ENCODE measurements at regions not wholly inside any gene's neighbourhood (a gene's known extent, or its start where the extent isn't known, plus 50 kb on each side); places are given as distances from the start of the nearest gene placed in this dataset.
"Not testable (repeated sequence)": the region's sequence is repeated elsewhere in the genome, so short reads cannot be mapped to it uniquely, and the experiment has no call there.

DNA sequence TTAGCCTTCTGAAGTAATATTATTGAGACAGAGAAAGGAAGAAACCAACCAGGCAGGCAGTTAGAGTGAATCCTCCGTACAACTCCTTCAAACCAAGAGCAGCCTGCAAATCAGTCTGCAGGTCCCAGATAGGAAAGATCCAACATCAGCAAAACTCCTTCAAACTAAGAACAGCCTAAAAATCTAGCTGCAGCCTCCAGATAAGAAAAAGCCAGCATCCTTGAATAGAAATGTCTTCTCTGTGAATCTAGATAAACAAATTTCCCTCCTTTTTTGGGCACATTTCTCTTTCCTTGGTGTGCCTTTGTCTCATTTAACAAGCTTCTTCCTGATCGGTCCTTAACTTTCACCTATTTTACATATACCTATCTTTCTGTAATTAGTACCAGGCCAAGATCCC lies 1004.6 kb upstream of the TMEFF2 start:
- no peak for DNase-seq (ENCODE audit: low spot score)

DNA sequence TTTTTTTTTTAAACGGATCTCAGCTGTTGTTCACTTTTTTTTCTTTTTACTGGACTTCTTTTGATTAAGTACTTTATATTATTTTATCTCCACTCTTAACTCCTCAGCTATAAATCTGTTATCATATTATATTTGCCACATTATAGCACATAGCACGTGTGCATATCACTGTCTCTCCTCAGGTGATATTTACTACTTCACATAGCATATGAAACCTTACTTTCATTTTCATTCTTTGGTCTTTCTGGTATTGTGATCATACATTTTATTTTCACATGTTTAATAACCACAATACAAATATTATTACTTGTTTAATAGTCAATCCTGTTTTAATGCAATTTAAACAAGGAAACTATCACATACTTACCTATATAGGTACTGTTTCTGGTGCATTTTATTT lies 993.1 kb upstream of the TMEFF2 start:
- DNase-seq (ENCODE audit: low spot score): no peak

DNA sequence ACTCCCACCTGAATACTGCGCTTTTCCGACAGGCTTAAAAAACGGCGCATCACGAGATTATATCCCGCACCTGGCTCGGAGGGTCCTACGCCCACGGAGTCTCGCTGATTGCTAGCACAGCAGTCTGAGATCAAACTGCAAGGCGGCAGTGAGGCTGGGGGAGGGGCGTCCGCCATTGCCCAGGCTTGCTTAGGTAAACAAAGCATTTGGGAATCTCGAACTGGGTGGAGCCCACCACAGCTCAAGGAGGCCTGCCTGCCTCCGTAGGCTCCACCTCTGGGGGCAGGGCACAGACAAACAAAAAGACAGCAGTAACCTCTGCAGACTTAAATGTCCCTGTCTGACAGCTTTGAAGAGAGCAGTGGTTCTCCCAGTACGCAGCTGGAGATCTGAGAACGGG lies 976.2 kb upstream of the TMEFF2 start:
- not testable (repeated sequence) for DNase-seq (ENCODE audit: low spot score)

DNA sequence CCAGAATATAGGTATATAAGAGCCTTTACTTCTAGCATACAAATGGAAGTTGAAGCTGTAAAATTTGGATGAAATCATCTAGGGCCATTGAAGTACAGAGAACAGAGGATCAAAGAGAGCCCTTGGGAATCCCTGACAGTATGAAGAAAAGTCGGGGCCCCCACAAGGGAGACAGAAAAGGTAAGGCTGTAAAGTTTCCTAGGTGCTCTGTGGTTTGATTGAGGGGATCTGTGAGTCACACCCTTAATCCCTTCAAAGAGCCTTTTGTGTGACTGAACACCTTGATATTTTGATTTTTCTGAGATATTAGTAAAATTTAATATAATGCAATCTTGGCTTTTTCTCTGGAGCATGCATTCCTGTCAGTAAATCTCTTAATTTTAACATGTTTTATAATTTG lies 961.7 kb upstream of the TMEFF2 start:
- no peak for DNase-seq (ENCODE audit: low spot score)

DNA sequence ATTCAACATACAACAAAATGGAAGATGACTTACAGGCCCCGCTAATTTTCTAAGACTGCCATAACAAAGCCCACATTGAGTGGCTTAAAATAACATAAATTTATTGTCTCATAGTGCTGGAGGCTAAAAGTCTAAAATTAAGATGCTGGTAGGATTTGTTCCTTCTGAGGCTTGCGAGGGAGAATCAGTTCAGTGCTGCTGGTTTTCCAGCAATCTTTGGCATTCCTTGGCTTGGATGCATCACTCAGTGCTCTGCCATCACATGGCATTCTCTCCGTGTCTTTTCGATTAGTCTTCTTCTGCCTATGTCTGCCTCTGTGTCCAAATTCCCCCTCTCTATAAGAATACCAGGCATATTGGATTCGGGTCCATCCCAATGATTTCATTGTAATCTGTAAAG lies 959.3 kb upstream of the TMEFF2 start:
- DNase-seq (ENCODE audit: low spot score): no peak

DNA sequence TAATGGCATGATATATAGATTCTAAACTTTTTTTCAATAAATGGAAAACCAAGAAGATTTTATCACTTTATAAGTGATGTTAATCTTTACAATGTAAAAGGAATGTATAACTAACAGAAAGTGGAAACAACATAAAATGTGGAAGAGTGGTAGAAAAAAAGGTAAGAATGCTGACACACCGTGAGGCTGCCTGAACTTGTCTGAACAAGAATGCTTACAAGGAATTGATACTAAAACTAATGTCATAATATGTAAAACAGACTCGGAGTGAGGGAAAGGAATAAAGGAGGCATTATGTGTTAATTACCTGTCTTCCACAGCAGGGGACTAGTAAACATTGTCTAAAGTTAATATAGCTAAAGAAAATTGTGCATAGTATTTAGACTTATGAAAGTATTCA lies 958.8 kb upstream of the TMEFF2 start:
- no peak for DNase-seq (ENCODE audit: low spot score)

DNA sequence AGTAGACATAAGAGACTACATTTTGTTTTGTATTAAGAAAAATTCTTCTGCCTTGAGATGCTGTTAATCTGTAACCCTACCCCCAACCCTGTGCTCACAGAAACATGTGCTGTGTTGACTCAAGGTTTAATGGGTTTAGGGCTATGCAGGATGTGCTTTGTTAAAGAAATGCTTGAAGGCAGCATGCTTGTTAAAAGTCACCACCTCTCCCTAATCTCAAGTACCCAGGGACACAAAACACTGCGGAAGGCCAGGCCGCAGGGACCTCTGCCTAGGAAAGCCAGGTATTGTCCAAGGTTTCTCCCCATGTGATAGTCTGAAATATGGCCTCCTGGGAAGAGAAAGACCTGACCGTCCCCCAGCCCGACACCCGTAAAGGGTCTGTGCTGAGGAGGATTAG lies 947.7 kb upstream of the TMEFF2 start:
- not testable (repeated sequence) for DNase-seq (ENCODE audit: low spot score)

DNA sequence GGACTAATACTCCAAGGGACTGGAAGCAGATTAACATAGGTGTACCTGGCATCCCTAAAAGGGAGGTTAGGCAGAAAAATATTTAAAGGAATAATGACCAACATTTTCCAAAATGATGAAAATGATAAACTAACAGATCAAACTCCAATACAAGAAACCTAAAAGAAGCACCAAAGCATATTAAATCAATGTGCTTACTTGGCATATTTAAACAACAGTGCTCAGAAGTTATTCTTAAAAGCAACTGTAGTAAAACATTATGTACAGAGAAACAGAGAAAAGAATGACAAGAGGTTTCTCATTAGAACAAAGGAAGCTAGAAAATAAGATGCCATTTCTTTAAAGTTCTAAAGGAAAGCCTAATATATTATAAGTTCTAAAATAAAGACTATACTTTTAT lies 947.3 kb upstream of the TMEFF2 start:
- no peak for DNase-seq (ENCODE audit: low spot score)

DNA sequence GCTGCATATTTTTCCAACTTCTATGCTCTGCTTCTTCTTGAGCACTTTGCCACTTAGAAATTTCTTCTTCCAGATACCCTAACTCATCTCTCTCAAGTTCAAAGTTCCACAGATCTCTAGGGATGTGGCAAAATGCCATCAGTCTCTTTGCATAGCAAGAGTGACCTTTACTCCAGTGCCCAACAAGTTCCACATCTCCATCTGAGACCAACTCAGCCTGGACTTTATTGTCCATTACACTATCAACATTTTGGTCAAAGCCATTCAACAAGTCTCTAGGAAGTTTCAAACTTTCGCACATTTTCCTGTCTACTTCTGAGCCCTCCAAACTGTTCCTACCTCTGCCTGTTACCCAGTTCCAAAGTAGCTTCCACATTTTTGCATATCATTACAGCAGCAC lies 946.2 kb upstream of the TMEFF2 start:
- DNase-seq (ENCODE audit: low spot score): not testable (repeated sequence)

DNA sequence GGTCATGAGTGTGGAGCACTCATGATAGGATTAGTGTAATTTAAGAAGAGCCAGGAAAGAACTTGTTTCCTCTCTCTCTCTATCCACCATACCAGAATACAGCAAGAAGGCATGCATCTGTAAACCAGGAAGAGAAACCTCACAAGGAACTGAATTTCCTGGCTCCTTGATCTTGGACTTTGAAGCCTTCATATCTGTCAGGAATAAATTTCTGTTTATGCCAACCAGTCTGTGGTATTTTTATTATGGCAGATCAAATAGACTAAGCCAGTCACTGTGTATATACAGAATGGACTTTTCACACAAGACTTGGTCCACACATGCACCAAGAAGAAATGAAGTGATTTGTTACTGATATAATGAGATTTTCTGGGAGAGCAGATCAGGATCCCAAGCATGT lies 930.1 kb upstream of the TMEFF2 start:
- no peak for DNase-seq (ENCODE audit: low spot score)

DNA sequence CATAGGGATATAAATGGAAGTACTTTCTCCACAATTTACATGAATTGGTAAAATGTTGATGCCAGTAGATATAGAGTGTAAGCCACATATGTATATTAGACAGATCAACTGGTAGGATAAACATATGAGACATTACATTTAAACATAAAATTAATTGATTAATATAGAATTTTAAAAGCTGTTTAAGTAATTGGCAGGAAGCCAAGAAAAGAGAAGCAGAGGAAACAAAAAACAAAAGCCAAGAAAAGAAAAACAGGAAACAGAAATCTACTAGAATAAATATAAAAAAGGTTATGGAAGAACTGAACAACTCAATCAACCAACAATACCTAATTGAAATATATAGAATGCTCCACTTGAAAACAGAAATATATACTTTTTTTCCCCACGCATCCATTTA lies 920.1 kb upstream of the TMEFF2 start:
- DNase-seq (ENCODE audit: low spot score): no peak

DNA sequence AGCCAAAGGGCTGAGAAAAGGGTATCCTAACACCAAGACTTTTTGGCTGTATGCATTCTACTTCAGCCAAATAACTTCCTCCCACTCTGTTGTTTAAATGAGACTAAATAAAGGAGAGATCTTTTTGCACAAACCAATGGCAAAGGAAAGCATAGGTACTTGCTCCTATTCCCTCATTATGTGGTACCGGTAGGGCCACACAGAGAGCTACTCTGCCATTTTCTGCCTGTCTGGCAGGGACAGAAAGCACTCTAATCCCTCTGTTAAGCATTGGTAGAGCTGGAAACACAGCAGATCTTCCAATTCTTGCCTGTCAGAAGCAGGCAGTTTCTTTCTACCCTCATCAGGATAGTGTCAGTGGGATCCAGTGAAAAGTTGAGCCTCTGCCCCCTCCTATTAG lies 918.3 kb upstream of the TMEFF2 start:
- no peak for DNase-seq (ENCODE audit: low spot score)

DNA sequence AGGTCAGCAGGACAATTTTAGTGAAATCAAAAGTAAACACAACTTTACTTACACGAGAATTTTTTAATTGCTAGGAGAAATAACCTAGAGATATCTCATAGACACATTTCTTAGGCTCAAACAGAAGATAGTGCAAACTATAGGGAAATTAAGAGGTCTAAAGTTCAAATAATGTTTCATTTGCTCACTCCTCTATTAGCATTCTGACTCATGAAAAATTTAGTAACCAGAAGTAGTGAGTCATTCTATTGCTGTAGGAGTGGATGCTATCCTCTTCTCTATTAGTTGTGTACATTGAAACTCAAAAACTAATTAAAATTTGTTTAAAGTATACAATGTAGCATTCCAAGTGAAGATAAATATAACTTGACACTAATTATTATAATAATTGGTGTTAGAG lies 908.3 kb upstream of the TMEFF2 start:
- no peak for DNase-seq (ENCODE audit: low spot score)

DNA sequence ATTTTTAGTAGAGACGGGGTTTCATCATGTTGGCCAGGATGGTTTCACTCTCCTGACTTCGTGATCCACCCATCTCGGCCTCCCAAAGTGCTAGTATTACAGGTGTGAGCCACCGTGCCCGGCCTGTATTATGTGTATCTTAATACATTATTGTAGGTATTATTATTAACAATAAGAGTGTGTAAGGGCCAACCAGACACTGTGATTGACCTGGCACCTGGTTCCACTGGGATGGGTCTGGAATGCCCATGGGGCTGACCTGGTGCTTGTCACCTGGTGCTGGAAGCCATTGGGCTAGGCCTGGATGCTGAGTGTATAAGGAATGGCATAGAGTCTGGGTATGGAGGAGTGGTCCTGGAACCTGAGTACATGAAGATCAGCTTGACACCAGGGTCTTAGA lies 906.9 kb upstream of the TMEFF2 start:
- DNase-seq (ENCODE audit: low spot score): no peak

DNA sequence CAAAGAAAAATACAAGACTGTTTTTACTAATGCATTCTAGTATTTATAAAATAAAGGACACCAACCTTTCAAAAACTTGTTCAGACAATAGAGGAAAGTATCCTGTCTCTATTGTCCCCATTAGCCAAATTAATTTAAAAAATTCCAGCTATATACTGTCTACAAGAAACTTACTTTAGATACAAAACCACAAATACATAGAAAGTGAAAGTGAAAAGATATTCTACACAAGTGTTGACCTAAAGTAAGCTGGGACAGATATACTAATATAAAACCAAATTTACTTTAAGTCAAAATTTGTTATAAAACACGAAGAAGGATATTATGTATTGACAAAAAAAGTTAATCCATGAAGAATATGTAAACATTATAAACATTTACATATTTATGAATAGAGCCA lies 893.3 kb upstream of the TMEFF2 start:
- DNase-seq (ENCODE audit: low spot score): no peak

DNA sequence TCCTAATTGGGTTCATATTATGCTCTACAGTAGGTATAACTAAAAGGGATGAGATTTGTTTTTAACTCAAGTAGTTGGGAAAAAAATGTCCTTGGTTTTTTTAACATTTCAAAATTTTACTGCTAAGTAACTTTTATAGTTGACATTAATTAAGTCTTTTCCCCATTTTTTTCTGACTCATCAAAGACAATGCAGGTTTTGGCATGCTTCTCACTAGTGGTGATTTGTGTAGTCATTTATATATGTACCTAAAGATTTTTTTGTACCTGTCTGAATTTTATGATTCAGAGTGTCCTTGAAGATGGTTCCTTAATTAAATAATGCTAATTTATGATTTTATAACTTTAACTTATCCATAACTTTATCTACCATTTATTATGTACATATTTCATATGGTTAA lies 882.3 kb upstream of the TMEFF2 start:
- no peak for DNase-seq (ENCODE audit: low spot score)

DNA sequence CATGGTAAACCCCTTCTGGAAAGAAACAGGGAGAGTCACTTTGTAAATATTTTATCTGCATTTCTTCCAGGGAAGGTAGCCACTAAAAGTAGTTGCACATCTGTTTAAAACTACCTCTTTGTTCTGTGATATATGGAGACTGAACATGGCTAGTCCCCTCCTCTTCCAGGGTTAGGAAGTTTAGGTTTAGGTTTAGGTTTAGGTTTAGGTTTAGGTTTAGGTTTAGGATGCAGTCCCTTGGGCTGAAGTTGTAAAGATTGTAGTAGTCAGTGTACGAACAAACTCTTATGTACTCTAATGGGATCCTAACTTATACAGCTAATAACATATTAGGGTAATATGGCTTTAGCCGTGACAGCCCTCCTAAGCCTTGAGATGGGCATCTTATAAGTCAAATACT lies 880.2 kb upstream of the TMEFF2 start:
- DNase-seq (ENCODE audit: low spot score): no peak

DNA sequence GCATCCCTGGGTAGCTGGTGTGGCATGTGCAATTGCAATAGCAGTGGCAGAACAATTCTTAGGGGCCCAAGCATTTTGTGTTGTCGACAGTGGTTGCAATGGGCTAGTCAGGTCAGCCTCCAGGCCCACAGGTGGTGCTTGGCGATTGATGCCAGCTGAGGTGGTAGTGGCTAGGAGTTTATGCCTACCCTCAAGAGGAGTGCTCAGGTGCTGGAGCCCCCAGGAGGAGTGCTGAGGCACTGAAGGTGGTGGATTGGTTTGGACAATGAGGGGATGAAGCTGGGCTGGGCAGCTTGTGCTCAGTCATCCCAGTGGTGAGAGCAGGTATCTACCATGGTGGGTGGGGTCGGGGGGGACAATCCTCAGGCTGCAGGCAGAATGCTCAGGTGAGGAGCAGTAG lies 877.9 kb upstream of the TMEFF2 start:
- DNase-seq (ENCODE audit: low spot score): no peak

DNA sequence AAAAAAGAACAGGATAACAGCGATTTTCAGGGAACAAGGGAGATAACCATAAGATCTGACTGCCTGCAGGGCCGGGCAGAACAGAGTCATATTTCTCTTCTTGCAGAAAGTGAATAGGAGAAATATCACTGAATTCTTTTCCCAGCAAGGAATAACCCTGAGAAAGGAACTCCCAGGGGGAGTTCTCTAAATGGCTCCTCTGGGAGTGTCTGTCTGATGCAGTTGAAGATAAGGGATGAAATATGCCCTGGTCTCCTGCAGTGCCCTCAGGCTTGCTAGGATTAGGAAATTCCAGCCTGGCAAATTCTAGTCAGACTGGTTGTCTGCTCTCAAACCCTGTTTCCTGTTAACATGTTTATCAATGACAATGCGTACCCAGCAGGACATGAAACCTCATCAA lies 830.8 kb upstream of the TMEFF2 start:
- DNase-seq (ENCODE audit: low spot score): not testable (repeated sequence)

DNA sequence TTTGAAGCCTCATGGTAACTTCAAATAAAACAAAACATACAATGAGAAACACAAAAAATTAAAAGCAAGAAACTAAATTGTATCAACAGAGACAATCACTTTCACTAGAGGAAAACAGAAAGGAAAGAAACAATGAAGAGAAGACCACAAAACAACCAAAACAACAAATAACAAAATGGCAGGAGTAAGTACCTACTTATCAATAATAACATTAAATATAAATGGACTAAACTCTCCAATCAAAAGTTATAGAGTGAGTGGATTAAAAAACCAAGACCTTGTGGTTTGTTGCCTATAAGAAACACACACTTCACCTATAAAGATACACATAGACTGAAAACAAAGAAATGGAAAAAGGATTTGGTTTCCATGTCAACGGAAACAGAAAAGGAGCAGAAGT lies 830.1 kb upstream of the TMEFF2 start:
- no peak for DNase-seq (ENCODE audit: low spot score)

DNA sequence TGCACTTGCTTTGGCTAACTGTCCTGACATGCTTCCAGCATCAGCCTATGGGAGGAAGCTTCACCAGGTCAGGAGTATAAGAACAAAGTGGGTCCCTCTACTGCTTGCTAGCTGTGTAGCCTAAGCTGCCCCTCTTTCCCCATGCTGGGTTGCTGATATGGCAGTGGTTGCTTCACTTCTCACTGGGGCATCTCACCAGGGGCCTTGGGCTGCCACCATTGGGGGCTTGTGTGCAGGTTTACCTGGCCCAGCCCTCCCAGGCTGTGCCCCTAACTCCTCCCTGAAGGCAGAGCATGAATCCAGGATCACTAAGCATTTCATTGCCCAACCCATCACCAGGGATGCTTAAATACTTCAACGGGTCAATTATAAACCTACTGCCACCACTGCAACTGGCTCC lies 817.1 kb upstream of the TMEFF2 start:
- no peak for DNase-seq (ENCODE audit: low spot score)

DNA sequence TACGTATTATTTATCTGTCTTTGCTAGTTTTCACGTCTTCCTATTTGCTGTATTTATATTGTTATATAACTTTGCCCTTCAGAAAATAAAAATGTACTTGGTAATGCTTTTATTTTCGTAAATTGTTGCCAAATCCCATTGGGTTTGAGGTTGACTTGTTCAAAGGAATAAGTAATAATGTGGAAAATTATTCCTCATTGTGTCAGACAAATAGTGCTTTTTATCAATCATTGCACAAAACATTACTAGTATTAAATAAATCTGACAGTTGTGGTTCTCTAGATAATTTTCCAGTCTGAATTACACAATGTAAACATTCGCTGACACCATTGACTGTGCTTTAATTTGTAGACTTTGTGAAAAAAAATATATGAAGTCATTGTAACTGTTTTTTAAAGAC lies 798.3 kb upstream of the TMEFF2 start:
- no peak for DNase-seq (ENCODE audit: low spot score)

DNA sequence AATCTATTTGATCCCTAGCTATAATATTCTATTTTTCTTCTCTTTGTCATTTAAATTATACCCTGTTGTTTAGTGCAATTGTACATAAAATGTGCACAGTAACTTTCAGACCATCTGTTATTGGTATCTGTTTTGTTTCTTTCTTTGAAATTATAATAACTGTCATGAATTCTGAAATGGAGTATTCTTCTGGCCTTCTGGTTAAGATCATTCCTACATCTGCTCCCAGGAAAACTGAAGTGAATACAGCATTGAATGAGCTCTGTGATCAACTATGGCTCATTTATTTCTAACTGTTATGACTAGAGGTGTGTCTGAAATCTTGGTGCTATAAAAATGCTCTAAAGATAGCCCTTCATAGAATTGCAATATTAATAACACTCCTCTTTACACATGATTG lies 788.4 kb upstream of the TMEFF2 start:
- no peak for DNase-seq (ENCODE audit: low spot score)

DNA sequence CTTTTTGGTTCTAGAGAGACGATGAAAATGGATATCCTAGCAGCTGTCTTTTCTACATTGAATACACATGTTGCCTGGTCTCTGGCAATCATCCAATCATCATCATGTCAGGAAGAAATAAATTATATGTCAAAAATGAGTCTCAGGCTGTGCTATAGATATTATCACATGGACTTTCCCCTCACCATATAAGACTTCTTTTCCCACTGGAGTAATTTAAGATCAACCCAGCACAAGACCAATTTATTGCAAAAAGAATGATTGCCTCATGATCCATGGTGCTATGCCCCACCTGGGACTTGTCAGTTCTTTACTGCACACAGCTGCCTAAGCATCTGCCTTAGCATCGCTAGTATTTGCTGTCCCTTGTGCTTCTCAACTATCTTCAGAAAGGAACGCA lies 783.7 kb upstream of the TMEFF2 start:
- DNase-seq (ENCODE audit: low spot score): no peak

DNA sequence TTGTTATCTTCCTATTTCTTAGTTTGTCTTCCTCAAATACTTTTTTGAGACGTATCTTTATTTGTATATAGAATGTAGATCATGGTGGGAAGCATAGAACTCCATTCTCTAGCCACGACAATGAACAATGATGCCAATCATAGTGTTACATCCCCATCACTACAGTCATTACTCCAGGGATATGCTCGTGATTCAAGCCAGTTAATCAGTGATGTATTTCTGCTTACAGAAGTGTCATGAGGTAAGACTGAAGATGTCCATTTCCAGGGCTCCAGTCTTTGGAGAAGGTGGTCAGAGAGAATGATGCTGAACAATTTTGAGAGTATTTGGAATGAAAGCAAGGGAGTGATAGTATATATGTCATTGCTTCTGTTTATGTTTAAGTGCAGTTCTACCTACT lies 777.2 kb upstream of the TMEFF2 start:
- DNase-seq (ENCODE audit: low spot score): no peak
